CD14-positive monocyte (primary cell): ENCODE measurements at regions not wholly inside any gene's neighbourhood (a gene's known extent, or its start where the extent isn't known, plus 50 kb on each side); places are given as distances from the start of the nearest gene placed in this dataset.
"Not testable (repeated sequence)": the region's sequence is repeated elsewhere in the genome, so short reads cannot be mapped to it uniquely, and the experiment has no call there.

Source experiments
- DNase-seq, 3 donors: peaks; one replicate each; pipeline ENCODE4 v3.0.0-alpha.2; 2011 to 2022
- H2AFZ ChIP-seq: 2 replicates; pipeline ENCODE4 v1.6.0; 2012; ENCODE audit warnings: mild to moderate bottlenecking, low read depth, low read length, inconsistent platforms; ENCODE audit not compliant: insufficient read depth, poor library complexity, severe bottlenecking
- H3K27ac ChIP-seq, 2 donors: 1 replicate in 1 of 2; 2 replicates in 1 of 2; pipeline ENCODE4 v1.5.1; 2012 to 2013; ENCODE audit warnings: low read length in 2 of 2, control low read depth in 1 of 2, inconsistent platforms in 1 of 2, low read depth in 1 of 2, mild to moderate bottlenecking in 1 of 2
- H3K27me3 ChIP-seq, 2 donors: one replicate each; pipeline versions ENCODE4 v1.6.0 to v1.6.1; 2011 to 2013; ENCODE audit warnings: low read length in 2 of 2; ENCODE audit not compliant: control insufficient read depth in 2 of 2, insufficient read depth in 2 of 2
- H3K36me3 ChIP-seq, 2 donors: replicated peaks in 1 of 2; 1 replicate in 1 of 2; 2 replicates in 1 of 2; pipeline versions ENCODE4 v1.5.1 to v1.6.1; 2012 to 2013; ENCODE audit warnings: low read length in 2 of 2, control low read depth in 1 of 2, inconsistent platforms in 1 of 2, mild to moderate bottlenecking in 1 of 2; ENCODE audit not compliant: insufficient read depth in 2 of 2, control insufficient read depth in 1 of 2
- H3K4me1 ChIP-seq, 2 donors: 1 replicate in 1 of 2; 2 replicates in 1 of 2; pipeline versions ENCODE4 v1.5.1 to v1.6.1; 2012 to 2013; ENCODE audit warnings: low read length in 2 of 2, control low read depth in 1 of 2, inconsistent platforms in 1 of 2, mild to moderate bottlenecking in 1 of 2, moderate library complexity in 1 of 2; ENCODE audit not compliant: insufficient read depth in 2 of 2, control insufficient read depth in 1 of 2
- H3K4me2 ChIP-seq: replicated peaks from 2 replicates; pipeline ENCODE3; 2012; ENCODE audit warnings: low read length, moderate library complexity, mild to moderate bottlenecking; ENCODE audit not compliant: poor library complexity, severe bottlenecking; ENCODE audit errors: extremely low read depth
- H3K4me3 ChIP-seq, 3 experiments: fragments of 200-600 bp in 1 of 3; sonication (generic) in 1 of 3; replicated peaks in 1 of 3; 1 replicate in 2 of 3; 2 replicates in 1 of 3; pipeline ENCODE4 v1.5.1; 2011 to 2013; ENCODE audit warnings: low read length in 3 of 3, mild to moderate bottlenecking in 3 of 3, control low read depth in 2 of 3, low read depth in 2 of 3, inconsistent platforms in 1 of 3, moderate library complexity in 1 of 3
- H3K79me2 ChIP-seq: 2 replicates; pipeline ENCODE4 v1.6.0; 2012; ENCODE audit warnings: mild to moderate bottlenecking, control low read depth, inconsistent platforms, low read length, moderate library complexity; ENCODE audit not compliant: insufficient read depth
- H3K9ac ChIP-seq: 2 replicates; pipeline ENCODE4 v1.6.0; 2017; ENCODE audit warnings: low read length, mild to moderate bottlenecking; ENCODE audit not compliant: insufficient read depth, poor library complexity, severe bottlenecking
- H3K9me3 ChIP-seq, 2 donors: replicated peaks in 1 of 2; 1 replicate in 1 of 2; 2 replicates in 1 of 2; pipeline versions ENCODE4 v1.5.1 to v1.6.1; 2012 to 2013; ENCODE audit warnings: low read length in 2 of 2, control low read depth in 1 of 2; ENCODE audit not compliant: control insufficient read depth in 1 of 2, insufficient read depth in 1 of 2
- H4K20me1 ChIP-seq: 2 replicates; pipeline ENCODE4 v1.6.0; 2012; ENCODE audit warnings: mild to moderate bottlenecking, low read length, control low read depth, moderate library complexity; ENCODE audit not compliant: insufficient read depth
- H3K27ac Mint-ChIP-seq, 7 donors: one replicate each; pipeline ENCODE4 v1.8.0; 2020; ENCODE audit warnings: mild to moderate bottlenecking in 7 of 7, mixed read lengths in 7 of 7, moderate library complexity in 6 of 7, inconsistent platforms in 2 of 7
- H3K27me3 Mint-ChIP-seq, 3 donors: one replicate each; pipeline ENCODE4 v1.8.0; 2021 to 2022; ENCODE audit warnings: low read depth in 3 of 3, mild to moderate bottlenecking in 3 of 3, mixed read lengths in 3 of 3, moderate library complexity in 3 of 3, inconsistent platforms in 1 of 3
- H3K36me3 Mint-ChIP-seq, 2 donors: one replicate each; pipeline ENCODE4 v1.8.0; 2020; ENCODE audit warnings: mixed read lengths in 2 of 2, inconsistent platforms in 1 of 2, mild to moderate bottlenecking in 1 of 2
- H3K4me1 Mint-ChIP-seq: one replicate; pipeline ENCODE4 v1.8.0; 2020; ENCODE audit warnings: mild to moderate bottlenecking, mixed read lengths
- H3K4me3 Mint-ChIP-seq, 2 donors: one replicate each; pipeline ENCODE4 v1.8.0; 2020; ENCODE audit warnings: mild to moderate bottlenecking in 2 of 2, mixed read lengths in 2 of 2, moderate library complexity in 1 of 2
- H3K9me3 Mint-ChIP-seq, 7 donors: one replicate each; pipeline ENCODE4 v1.8.0; 2020 to 2022; ENCODE audit warnings: mixed read lengths in 7 of 7, mild to moderate bottlenecking in 6 of 7, moderate library complexity in 6 of 7, inconsistent platforms in 2 of 7
- CTCF ChIP-seq: fragments of 200-600 bp; IDR thresholded peaks from one replicate; pipeline ENCODE4 v1.8.0; 2022; ENCODE audit warnings: antibody characterized with exemption, mild to moderate bottlenecking
- WGBS: methylation state at CpG from one replicate; pipeline ENCODE4 v1.1.5; 2013; ENCODE audit warnings: missing lambda C conversion rate; ENCODE audit not compliant: insufficient coverage; 5-methylcytosine and 5-hydroxymethylcytosine counted together
- intact Hi-C, 2 donors: fragments of 100-400 bp; cut with micrococcal nuclease; formaldehyde crosslinking; loops; one replicate each; pipeline versions ENCODE4 v1.15.0 to v1.15.1; 2023

GRCh38 chr7:91474074-91474473 is 209.8 kb downstream of the FZD1 start:
- Mint-ChIP-seq H3K27me3 (peaks cover 0 to 3% (median 0%) of the 10 kb centered on the region in 3 donors), H3K27ac (no peak overlapping the region), H3K4me1 (no peaks in the 10 kb centered on the region), H3K9me3 (peaks cover 9 to 27% (median 24%) of the 10 kb centered on the region in 7 donors), H3K36me3 (no peaks in the 10 kb centered on the region), H3K4me3 (no peak overlapping the region)
- intact Hi-C loops, result no loop called here
- Histone ChIP-seq H3K79me2 (no peaks in the 10 kb centered on the region), H2AFZ (no peak overlapping the region), H3K4me2 (no peak overlapping the region), H3K27me3 (no peaks in the 10 kb centered on the region), H3K9ac (no peak overlapping the region), H3K27ac (no peak overlapping the region), H3K4me3 (no peak overlapping the region), H3K36me3 (no peaks in the 10 kb centered on the region), H4K20me1 (no peaks in the 10 kb centered on the region), H3K9me3 (peaks cover 0 to 17% of the 10 kb centered on the region in 2 donors), H3K4me1 (no peaks in the 10 kb centered on the region)
- TF ChIP-seq CTCF, result no peak
- no CpG with 5 or more reads among the region's 1 CpG for WGBS
- DNase-seq, result no peak

DNA sequence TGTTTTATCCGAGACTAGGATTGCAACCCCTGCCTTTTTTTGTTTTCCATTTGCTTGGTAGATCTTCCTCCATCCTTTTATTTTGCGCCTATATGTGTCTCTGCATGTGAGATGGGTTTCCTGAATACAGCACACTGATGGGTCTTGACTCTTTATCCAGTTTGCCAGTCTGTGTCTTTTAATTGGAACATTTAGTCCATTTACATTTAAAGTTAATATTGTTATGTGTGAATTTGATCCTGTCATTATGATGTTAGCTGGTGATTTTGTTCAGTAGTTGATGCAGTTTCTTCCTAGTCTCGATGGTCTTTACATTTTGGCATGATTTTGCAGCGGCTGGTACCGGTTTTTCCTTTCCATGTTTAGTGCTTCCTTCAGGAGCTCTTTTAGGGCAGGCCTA is 216.2 kb downstream of the FZD1 start:
- H4K20me1 ChIP-seq, H3K4me1 Mint-ChIP-seq, H3K27me3 ChIP-seq, DNase-seq, H2AFZ ChIP-seq, H3K36me3 Mint-ChIP-seq, H3K4me1 ChIP-seq, H3K9ac ChIP-seq, H3K4me2 ChIP-seq, H3K79me2 ChIP-seq, H3K27me3 Mint-ChIP-seq, H3K4me3 ChIP-seq, H3K27ac ChIP-seq, intact Hi-C loops, H3K27ac Mint-ChIP-seq, H3K4me3 Mint-ChIP-seq, H3K36me3 ChIP-seq: not testable (repeated sequence)
- peaks cover 14 to 20% (median 16%) of the 10 kb centered on the region in 7 donors for H3K9me3 Mint-ChIP-seq
- H3K9me3 ChIP-seq, result peaks cover 0 to 13% of the 10 kb centered on the region in 2 donors
- WGBS, result no CpG with 5 or more reads among the region's 5 CpGs
